Tibial nerve (tissue), 4 donors: ENCODE measurements at regions not wholly inside any gene's neighbourhood (a gene's known extent, or its start where the extent isn't known, plus 50 kb on each side); places are given as distances from the start of the nearest gene placed in this dataset.

ENCODE experiments used
- DNase-seq, 2 donors: peaks; one replicate each; pipeline ENCODE4 v3.0.0-alpha.2; 2019; ENCODE audit warnings: low spot score in 2 of 2
- H3K27ac ChIP-seq, 4 donors: fragments of 200-600 bp; sonication (generic) in 3 of 4; one replicate each; pipeline ENCODE4 v1.5.1; 2017 to 2019; ENCODE audit warnings: mild to moderate bottlenecking in 1 of 4
- H3K27me3 ChIP-seq, 2 donors: fragments of 200-600 bp; sonication (generic) in 1 of 2; one replicate each; pipeline versions ENCODE4 v1.5.1 to v1.6.0; 2017 to 2019
- H3K36me3 ChIP-seq, 3 donors: fragments of 200-600 bp; sonication (generic); one replicate each; pipeline ENCODE4 v1.5.1; 2018 to 2019
- H3K4me1 ChIP-seq, 4 donors: fragments of 200-600 bp; sonication (generic) in 3 of 4; one replicate each; pipeline ENCODE4 v1.5.1; 2017 to 2019
- H3K4me3 ChIP-seq, 4 donors: fragments of 200-600 bp; sonication (generic) in 3 of 4; one replicate each; pipeline ENCODE4 v1.5.1; 2017 to 2019; ENCODE audit warnings: mild to moderate bottlenecking in 1 of 4, moderate library complexity in 1 of 4
- H3K9me3 ChIP-seq, 4 donors: fragments of 200-600 bp; sonication (generic) in 3 of 4; one replicate each; pipeline ENCODE4 v1.5.1; 2017 to 2019
- CTCF ChIP-seq, 5 experiments: fragments of 200-600 bp in 3 of 5; fragments of 450-650 bp in 2 of 5; sonication (generic) in 3 of 5; IDR thresholded peaks; one replicate each; pipeline ENCODE4 v1.5.1; 2016 to 2019; ENCODE audit warnings: antibody characterized with exemption in 5 of 5, mild to moderate bottlenecking in 3 of 5, moderate library complexity in 2 of 5
- EP300 ChIP-seq, 2 donors: sonication (generic); formaldehyde crosslinking; IDR thresholded peaks; one replicate each; pipeline ENCODE4 v1.6.1; 2017; ENCODE audit warnings: antibody characterized with exemption in 2 of 2, mild to moderate bottlenecking in 1 of 2
- POLR2A ChIP-seq, 2 donors: fragments of 450-650 bp; IDR thresholded peaks; one replicate each; pipeline ENCODE4 v1.6.1; 2017; ENCODE audit warnings: antibody characterized with exemption in 2 of 2, mild to moderate bottlenecking in 2 of 2, moderate library complexity in 2 of 2
- WGBS, 2 donors: methylation state at CpG; one replicate each; pipeline ENCODE4 v1.1.5; 2018; 5-methylcytosine and 5-hydroxymethylcytosine counted together

GRCh38 chr10:61139592-61139953, 195.6 kb upstream of the RHOBTB1 start:
- no peak for DNase-seq
- Histone ChIP-seq H3K9me3 (no peaks in the 10 kb centered on the region), H3K4me3 (no peak overlapping the region), H3K4me1 (peaks cover 0 to 8% (median 0%) of the 10 kb centered on the region in 4 donors), H3K36me3 (no peaks in the 10 kb centered on the region), H3K27ac (no peak overlapping the region), H3K27me3 (no peaks in the 10 kb centered on the region)
- 76 to 80% methylated on average over 4 of the region's 4 CpGs for WGBS, 2 donors
- no peak for TF ChIP-seq EP300 (IDR thresholded peaks at IDR 0.05)

- DNase-seq = no peak
- TF ChIP-seq EP300 (IDR thresholded peaks at IDR 0.05) (no peak), CTCF (IDR thresholded peaks at IDR 0.05) (no peak), POLR2A (IDR thresholded peaks at IDR 0.05) (no peak)
These were observed 195.0 kb upstream of the RHOBTB1 start for GRCh38 chr10:61138708-61139591.

GRCh38 chr10:61136139-61136538, 192.2 kb upstream of the RHOBTB1 start:
- Histone ChIP-seq H3K9me3 (peaks cover 0 to 4% (median 0%) of the 10 kb centered on the region in 4 donors), H3K4me3 (no peak overlapping the region), H3K4me1 (peaks cover 0 to 8% (median 0%) of the 10 kb centered on the region in 4 donors), H3K27ac (no peak overlapping the region), H3K27me3 (no peaks in the 10 kb centered on the region), H3K36me3 (no peaks in the 10 kb centered on the region)
- 90 to 93% methylated on average over 2 of the region's 2 CpGs for WGBS, 2 donors
- no peak for DNase-seq
- TF ChIP-seq CTCF (IDR thresholded peaks at IDR 0.05) = no peak
- TF ChIP-seq POLR2A (IDR thresholded peaks at IDR 0.05) = no peak
- TF ChIP-seq EP300 (IDR thresholded peaks at IDR 0.05) = no peak

More at GRCh38 chr10:61138708-61139591, 195.0 kb upstream of the RHOBTB1 start:
- Histone ChIP-seq H3K27ac (no peak overlapping the region), H3K27me3 (no peaks in the 10 kb centered on the region), H3K4me3 (no peak overlapping the region), H3K36me3 (no peaks in the 10 kb centered on the region), H3K9me3 (no peaks in the 10 kb centered on the region), H3K4me1 (peaks cover 0 to 8% (median 0%) of the 10 kb centered on the region in 4 donors)
- 78 to 86% methylated on average over 5 of the region's 5 CpGs for WGBS, 2 donors

GRCh38 chr10:61135276-61135721, 191.3 kb upstream of the RHOBTB1 start:
- Histone ChIP-seq H3K27me3 (no peaks in the 10 kb centered on the region), H3K4me3 (no peak overlapping the region), H3K4me1 (peaks cover 0 to under 1% (median 0%) of the 10 kb centered on the region in 4 donors), H3K36me3 (no peaks in the 10 kb centered on the region), H3K9me3 (peaks cover 0 to 4% (median 0%) of the 10 kb centered on the region in 4 donors), H3K27ac (no peak overlapping the region)
- no peak for DNase-seq
- TF ChIP-seq CTCF (IDR thresholded peaks at IDR 0.05) = no peak
- no peak for TF ChIP-seq EP300 (IDR thresholded peaks at IDR 0.05)
- no peak for TF ChIP-seq POLR2A (IDR thresholded peaks at IDR 0.05)
- WGBS, 2 donors = 77 to 84% methylated on average over 3 of the region's 3 CpGs

GRCh38 chr10:61130366-61130765, 186.4 kb upstream of the RHOBTB1 start:
- Histone ChIP-seq H3K4me1 (no peaks in the 10 kb centered on the region), H3K9me3 (peaks cover 0 to 4% (median 0%) of the 10 kb centered on the region in 4 donors), H3K27ac (no peak overlapping the region), H3K27me3 (no peaks in the 10 kb centered on the region), H3K4me3 (no peak overlapping the region), H3K36me3 (no peaks in the 10 kb centered on the region)
- no peak for DNase-seq
- TF ChIP-seq CTCF (IDR thresholded peaks at IDR 0.05) = no peak
- TF ChIP-seq EP300 (IDR thresholded peaks at IDR 0.05) = no peak
- no peak for TF ChIP-seq POLR2A (IDR thresholded peaks at IDR 0.05)
- 82% methylated on average over 1 of the region's 1 CpG for WGBS, 2 donors
